HepG2 (cell line): ENCODE measurements at regions not wholly inside any gene's neighbourhood (a gene's known extent, or its start where the extent isn't known, plus 50 kb on each side); places are given as distances from the start of the nearest gene placed in this dataset.

Experiments
- CHCHD3 ChIP-seq: sonication (generic); formaldehyde crosslinking; IDR thresholded peaks from 2 replicates; pipeline ENCODE4 v1.8.0; 2022; ENCODE audit warnings: mild to moderate bottlenecking, missing genetic modification reagents, moderate library complexity
- DPF2 ChIP-seq: sonication (generic); formaldehyde crosslinking; IDR thresholded peaks from 2 replicates; pipeline ENCODE4 v1.4.0; 2020; ENCODE audit warnings: mild to moderate bottlenecking, low read depth, missing genetic modification reagents, borderline replicate concordance
- JDP2 ChIP-seq: sonication (generic); formaldehyde crosslinking; IDR thresholded peaks from 2 replicates; pipeline ENCODE4 v1.8.1; 2022; ENCODE audit warnings: missing genetic modification reagents, borderline replicate concordance
- MLX ChIP-seq: IDR thresholded peaks from 2 replicates; pipeline ENCODE4 v1.6.1; 2016
- NFE2L2 ChIP-seq: fragments of 150-350 bp; IDR thresholded peaks from 2 replicates; pipeline ENCODE4 v1.6.1; 2014; ENCODE audit warnings: low read length
- SMAD3 ChIP-seq: sonication (generic); formaldehyde crosslinking; IDR thresholded peaks from 2 replicates; pipeline ENCODE4 v1.4.0; 2020; ENCODE audit warnings: missing genetic modification reagents
- USF2 ChIP-seq, 2 experiments: sonication (generic) in 1 of 2; formaldehyde crosslinking in 1 of 2; IDR thresholded peaks; 2 replicates each; pipeline versions ENCODE4 v1.5.1 to v1.6.1; 2011 to 2020; ENCODE audit warnings: borderline replicate concordance in 1 of 2, low read depth in 1 of 2, low read length in 1 of 2, mild to moderate bottlenecking in 1 of 2, missing genetic modification reagents in 1 of 2, moderate library complexity in 1 of 2
- ZNF362 ChIP-seq: sonication (generic); formaldehyde crosslinking; IDR thresholded peaks from 2 replicates; pipeline ENCODE4 v1.4.0; 2020; ENCODE audit warnings: missing genetic modification reagents, mild to moderate bottlenecking, borderline replicate concordance

- TF ChIP-seq SMAD3 (CRISPR knock-in tag): no peak
- no peak for TF ChIP-seq ZNF362
- no peak for TF ChIP-seq MLX (CRISPR knock-in tag)
- TF ChIP-seq DPF2 (CRISPR knock-in tag): no peak
- no peak for TF ChIP-seq JDP2 (CRISPR knock-in tag)
- no peak for TF ChIP-seq CHCHD3 (CRISPR knock-in tag)
- TF ChIP-seq USF2 (IDR thresholded peaks at IDR 0.05; ENCODE audit: low read depth, low read length): no peak
- TF ChIP-seq USF2 (CRISPR knock-in tag; IDR thresholded peaks at IDR 0.05; ENCODE audit: borderline replicate concordance): no peak
- TF ChIP-seq NFE2L2: no peak
Measured at GRCh38 chr4:137768881-137769280, 236.6 kb upstream of the PCDH18 start.
